ENCODE measurements at regions not wholly inside any gene's neighbourhood (a gene's known extent, or its start where the extent isn't known, plus 50 kb on each side); places are given as distances from the start of the nearest gene placed in this dataset.

DNA sequence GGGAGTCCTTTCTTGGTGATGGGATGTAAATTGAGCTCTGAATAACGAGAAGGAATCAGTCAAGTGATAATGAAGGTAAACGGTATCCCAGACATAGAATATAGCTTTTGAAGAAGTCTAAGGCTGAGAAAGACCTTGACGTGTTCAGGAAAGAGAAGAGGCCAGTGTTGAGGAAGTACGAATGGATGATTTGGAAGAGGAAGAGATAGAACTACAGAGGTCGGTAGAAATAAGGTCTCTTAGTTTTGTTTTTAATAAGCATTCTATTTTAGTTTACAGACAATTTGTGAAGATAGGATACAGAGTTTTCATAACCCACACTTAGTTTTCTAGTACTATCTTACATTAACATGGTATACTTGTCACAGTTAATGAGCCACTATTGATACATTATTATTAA lies 1598.1 kb downstream of the FAM181B start:
- H3K27ac Mint-ChIP-seq (ENCODE audit: unreplicated experiment): no peak overlapping the region
- no peak overlapping the region for H3K4me3 Mint-ChIP-seq (ENCODE audit: unreplicated experiment)
- TF ChIP-seq, protein P1, sequence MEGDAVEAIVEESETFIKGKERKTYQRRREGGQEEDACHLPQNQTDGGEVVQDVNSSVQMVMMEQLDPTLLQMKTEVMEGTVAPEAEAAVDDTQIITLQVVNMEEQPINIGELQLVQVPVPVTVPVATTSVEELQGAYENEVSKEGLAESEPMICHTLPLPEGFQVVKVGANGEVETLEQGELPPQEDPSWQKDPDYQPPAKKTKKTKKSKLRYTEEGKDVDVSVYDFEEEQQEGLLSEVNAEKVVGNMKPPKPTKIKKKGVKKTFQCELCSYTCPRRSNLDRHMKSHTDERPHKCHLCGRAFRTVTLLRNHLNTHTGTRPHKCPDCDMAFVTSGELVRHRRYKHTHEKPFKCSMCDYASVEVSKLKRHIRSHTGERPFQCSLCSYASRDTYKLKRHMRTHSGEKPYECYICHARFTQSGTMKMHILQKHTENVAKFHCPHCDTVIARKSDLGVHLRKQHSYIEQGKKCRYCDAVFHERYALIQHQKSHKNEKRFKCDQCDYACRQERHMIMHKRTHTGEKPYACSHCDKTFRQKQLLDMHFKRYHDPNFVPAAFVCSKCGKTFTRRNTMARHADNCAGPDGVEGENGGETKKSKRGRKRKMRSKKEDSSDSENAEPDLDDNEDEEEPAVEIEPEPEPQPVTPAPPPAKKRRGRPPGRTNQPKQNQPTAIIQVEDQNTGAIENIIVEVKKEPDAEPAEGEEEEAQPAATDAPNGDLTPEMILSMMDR (IDR thresholded peaks at IDR 0.05; ENCODE audit: unreplicated experiment): no peak
- H3K9me3 Mint-ChIP-seq (ENCODE audit: unreplicated experiment): no peaks in the 10 kb centered on the region
- peaks cover 4% of the 10 kb centered on the region for H3K4me1 Mint-ChIP-seq (ENCODE audit: unreplicated experiment)
- DNase-seq (ENCODE audit: low spot score): no peak
- H3K27me3 Mint-ChIP-seq (ENCODE audit: unreplicated experiment): peaks cover 1% of the 10 kb centered on the region
- no peaks in the 10 kb centered on the region for H3K36me3 Mint-ChIP-seq (ENCODE audit: low read depth, unreplicated experiment)

DNA sequence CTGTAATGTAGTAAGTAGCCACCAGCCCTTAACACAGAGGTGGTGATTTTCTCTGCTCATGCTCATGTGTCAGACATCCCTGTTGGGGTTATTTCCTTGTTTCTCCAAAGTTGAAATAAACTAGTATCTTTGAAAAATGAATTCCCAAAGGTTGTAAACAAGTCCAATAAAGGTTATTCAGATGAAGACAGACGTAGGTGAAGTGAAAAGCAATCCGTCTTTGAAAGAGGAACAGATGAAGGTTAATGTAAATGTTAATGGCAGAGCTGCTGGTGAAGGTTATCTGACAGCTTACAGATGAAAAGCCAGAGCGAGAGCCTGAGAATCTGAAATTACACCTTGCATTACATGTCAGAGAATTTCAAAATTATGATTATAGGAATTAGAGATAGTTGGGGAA lies 1604.0 kb downstream of the FAM181B start:
- Mint-ChIP-seq H3K27me3 (ENCODE audit: unreplicated experiment) (peaks cover 1% of the 10 kb centered on the region), H3K36me3 (ENCODE audit: low read depth, unreplicated experiment) (no peaks in the 10 kb centered on the region), H3K4me1 (ENCODE audit: unreplicated experiment) (peaks cover 4% of the 10 kb centered on the region), H3K4me3 (ENCODE audit: unreplicated experiment) (no peak overlapping the region), H3K9me3 (ENCODE audit: unreplicated experiment) (no peaks in the 10 kb centered on the region), H3K27ac (ENCODE audit: unreplicated experiment) (no peak overlapping the region)
- no peak for DNase-seq (ENCODE audit: low spot score)
- TF ChIP-seq, protein P1 (IDR thresholded peaks at IDR 0.05; ENCODE audit: unreplicated experiment): no peak

GRCh38 chr11:81112718-81113117 lies 1620.9 kb downstream of the FAM181B start:
- Mint-ChIP-seq H3K36me3 (ENCODE audit: low read depth, unreplicated experiment) (no peaks in the 10 kb centered on the region), H3K4me3 (ENCODE audit: unreplicated experiment) (no peak overlapping the region), H3K27ac (ENCODE audit: unreplicated experiment) (no peak overlapping the region), H3K9me3 (ENCODE audit: unreplicated experiment) (no peaks in the 10 kb centered on the region), H3K27me3 (ENCODE audit: unreplicated experiment) (no peaks in the 10 kb centered on the region), H3K4me1 (ENCODE audit: unreplicated experiment) (no peaks in the 10 kb centered on the region)
- DNase-seq (ENCODE audit: low spot score): no peak
- TF ChIP-seq, protein P1 (IDR thresholded peaks at IDR 0.05; ENCODE audit: unreplicated experiment): no peak

DNA sequence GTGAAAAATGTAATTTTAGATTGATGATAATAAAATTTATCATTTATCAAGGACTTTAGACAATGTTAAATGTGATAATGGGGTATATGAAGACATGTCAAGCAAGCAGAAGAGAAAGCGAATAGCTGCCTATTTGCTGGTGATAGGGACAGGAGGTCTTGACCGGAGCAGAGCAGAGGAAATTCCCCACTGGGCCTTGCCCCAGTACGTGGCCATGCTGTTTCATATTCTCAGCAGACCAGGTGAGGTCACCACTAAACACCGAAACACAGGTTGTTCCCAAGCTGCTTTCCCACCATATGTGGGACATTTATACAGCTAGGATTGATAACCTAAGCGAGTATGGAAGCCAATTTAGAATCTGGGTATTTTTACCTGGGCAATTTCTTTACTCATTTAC lies 1629.6 kb downstream of the FAM181B start:
- no peak overlapping the region for H3K27ac Mint-ChIP-seq (ENCODE audit: unreplicated experiment)
- H3K36me3 Mint-ChIP-seq (ENCODE audit: low read depth, unreplicated experiment): no peaks in the 10 kb centered on the region
- TF ChIP-seq, protein P1 (IDR thresholded peaks at IDR 0.05; ENCODE audit: unreplicated experiment): no peak
- H3K4me1 Mint-ChIP-seq (ENCODE audit: unreplicated experiment): no peaks in the 10 kb centered on the region
- no peaks in the 10 kb centered on the region for H3K27me3 Mint-ChIP-seq (ENCODE audit: unreplicated experiment)
- no peaks in the 10 kb centered on the region for H3K9me3 Mint-ChIP-seq (ENCODE audit: unreplicated experiment)
- no peak for DNase-seq (ENCODE audit: low spot score)
- no peak overlapping the region for H3K4me3 Mint-ChIP-seq (ENCODE audit: unreplicated experiment)

GRCh38 chr11:81098471-81098870 lies 1635.2 kb downstream of the FAM181B start:
- H3K4me1 Mint-ChIP-seq (ENCODE audit: unreplicated experiment): peaks cover 4% of the 10 kb centered on the region
- H3K27ac Mint-ChIP-seq (ENCODE audit: unreplicated experiment): no peak overlapping the region
- TF ChIP-seq, protein P1 (IDR thresholded peaks at IDR 0.05; ENCODE audit: unreplicated experiment): no peak
- no peaks in the 10 kb centered on the region for H3K27me3 Mint-ChIP-seq (ENCODE audit: unreplicated experiment)
- no peaks in the 10 kb centered on the region for H3K36me3 Mint-ChIP-seq (ENCODE audit: low read depth, unreplicated experiment)
- H3K9me3 Mint-ChIP-seq (ENCODE audit: unreplicated experiment): no peaks in the 10 kb centered on the region
- H3K4me3 Mint-ChIP-seq (ENCODE audit: unreplicated experiment): no peak overlapping the region
- DNase-seq (ENCODE audit: low spot score): no peak
